ENCODE measurements at regions not wholly inside any gene's neighbourhood (a gene's known extent, or its start where the extent isn't known, plus 50 kb on each side); places are given as distances from the start of the nearest gene placed in this dataset.

GRCh38 chr4:29307256-29307655, 1412.9 kb upstream of the PCDH7 start:
- no peak overlapping the region for H3K4me3 ChIP-seq (ENCODE audit: low read depth, low read length)
- no peak for DNase-seq (ENCODE audit: low read depth)
- no peak for TF ChIP-seq CTCF (IDR thresholded peaks at IDR 0.05; ENCODE audit: insufficient read depth, low read length)

- DNase-seq (ENCODE audit: low read depth) = no peak
- H3K4me3 ChIP-seq (ENCODE audit: low read depth, low read length) = no peak overlapping the region
- no peak for TF ChIP-seq CTCF (IDR thresholded peaks at IDR 0.05; ENCODE audit: insufficient read depth, low read length)
Observed at GRCh38 chr4:29307755-29308154, 1412.4 kb upstream of the PCDH7 start.

- H3K4me3 ChIP-seq (ENCODE audit: low read depth, low read length) = no peak overlapping the region
- peak; percentile 23 for DNase-seq (ENCODE audit: low read depth)
- no peak for TF ChIP-seq CTCF (IDR thresholded peaks at IDR 0.05; ENCODE audit: insufficient read depth, low read length)
Observed at GRCh38 chr4:29309050-29309449, 1411.1 kb upstream of the PCDH7 start.

GRCh38 chr4:29310252-29310651, 1409.9 kb upstream of the PCDH7 start:
- no peak for DNase-seq (ENCODE audit: low read depth)
- no peak for TF ChIP-seq CTCF (IDR thresholded peaks at IDR 0.05; ENCODE audit: insufficient read depth, low read length)
- no peak overlapping the region for H3K4me3 ChIP-seq (ENCODE audit: low read depth, low read length)

GRCh38 chr4:29311247-29311646, 1408.9 kb upstream of the PCDH7 start:
- TF ChIP-seq CTCF (IDR thresholded peaks at IDR 0.05; ENCODE audit: insufficient read depth, low read length) = no peak
- no peak for DNase-seq (ENCODE audit: low read depth)
- no peak overlapping the region for H3K4me3 ChIP-seq (ENCODE audit: low read depth, low read length)

- no peak for TF ChIP-seq CTCF (IDR thresholded peaks at IDR 0.05; ENCODE audit: insufficient read depth, low read length)
- H3K4me3 ChIP-seq (ENCODE audit: low read depth, low read length) = no peak overlapping the region
- DNase-seq (ENCODE audit: low read depth) = no peak
Observed at GRCh38 chr4:29319663-29320340, 1400.4 kb upstream of the PCDH7 start.

Measured in fibroblast of the aortic adventitia (primary cell).